ENCODE measurements at regions not wholly inside any gene's neighbourhood (a gene's known extent, or its start where the extent isn't known, plus 50 kb on each side); places are given as distances from the start of the nearest gene placed in this dataset.

- intact Hi-C loops (cut with DNase I; ENCODE audit: low total_unique reads) = no loop called here
- TF ChIP-seq CTCF (IDR thresholded peaks at IDR 0.05) = no peak
- TF ChIP-seq POLR2AphosphoS5 (IDR thresholded peaks at IDR 0.05) = no peak
- no peak for TF ChIP-seq POLR2A (IDR thresholded peaks at IDR 0.05)
- H3K27me3 ChIP-seq = no peaks in the 10 kb centered on the region
Measured at GRCh38 chr5:175102717-175103116, 341.3 kb downstream of the DRD1 start.

GRCh38 chr5:175098301-175098700, 345.7 kb downstream of the DRD1 start:
- no peaks in the 10 kb centered on the region for H3K4me1 ChIP-seq
- no peaks in the 10 kb centered on the region for H3K9me3 ChIP-seq
- TF ChIP-seq POLR2A (IDR thresholded peaks at IDR 0.05) (no peak), CTCF (IDR thresholded peaks at IDR 0.05) (no peak), POLR2AphosphoS5 (IDR thresholded peaks at IDR 0.05) (no peak)
- H3K27me3 ChIP-seq = peaks cover 0 to 8% of the 10 kb centered on the region in 2 donors
- intact Hi-C loops (cut with DNase I; ENCODE audit: low total_unique reads) = no loop called here
- DNase-seq (ENCODE audit: low spot score in 2 of 2) = no peak
- no peak overlapping the region for H3K4me3 ChIP-seq
- no peaks in the 10 kb centered on the region for H3K36me3 ChIP-seq
- no peak overlapping the region for H3K27ac ChIP-seq

More at GRCh38 chr5:175102717-175103116, 341.3 kb downstream of the DRD1 start:
- Histone ChIP-seq H3K4me1 (no peaks in the 10 kb centered on the region), H3K36me3 (no peaks in the 10 kb centered on the region), H3K27ac (no peak overlapping the region), H3K9me3 (no peaks in the 10 kb centered on the region), H3K4me3 (no peak overlapping the region)
- DNase-seq (ENCODE audit: low spot score in 2 of 2) = no peak

GRCh38 chr5:175096469-175097165, 347.4 kb downstream of the DRD1 start:
- Histone ChIP-seq H3K27me3 (peaks cover 0 to 8% of the 10 kb centered on the region in 2 donors), H3K9me3 (no peaks in the 10 kb centered on the region), H3K4me1 (no peaks in the 10 kb centered on the region), H3K36me3 (no peaks in the 10 kb centered on the region), H3K27ac (no peak overlapping the region), H3K4me3 (no peak overlapping the region)
- intact Hi-C loops (cut with DNase I; ENCODE audit: low total_unique reads) = no loop called here
- TF ChIP-seq CTCF (IDR thresholded peaks at IDR 0.05) (no peak), POLR2AphosphoS5 (IDR thresholded peaks at IDR 0.05) (no peak), POLR2A (IDR thresholded peaks at IDR 0.05) (no peak)
- DNase-seq (ENCODE audit: low spot score in 2 of 2) = no peak

- intact Hi-C loops (cut with DNase I; ENCODE audit: low total_unique reads) = no loop called here
- H3K27ac ChIP-seq = no peak overlapping the region
- no peaks in the 10 kb centered on the region for H3K36me3 ChIP-seq
- no peaks in the 10 kb centered on the region for H3K9me3 ChIP-seq
- no peaks in the 10 kb centered on the region for H3K4me1 ChIP-seq
- H3K27me3 ChIP-seq = peaks cover 0 to 8% of the 10 kb centered on the region in 2 donors
- no peak overlapping the region for H3K4me3 ChIP-seq
- DNase-seq (ENCODE audit: low spot score in 2 of 2) = no peak
- TF ChIP-seq POLR2AphosphoS5 (IDR thresholded peaks at IDR 0.05) (no peak), CTCF (IDR thresholded peaks at IDR 0.05) (no peak), POLR2A (IDR thresholded peaks at IDR 0.05) (no peak)
Measured at GRCh38 chr5:175094461-175094860, 349.5 kb downstream of the DRD1 start.

- no peaks in the 10 kb centered on the region for H3K36me3 ChIP-seq
- H3K4me3 ChIP-seq = no peak overlapping the region
- no peaks in the 10 kb centered on the region for H3K4me1 ChIP-seq
- H3K27me3 ChIP-seq = peaks cover 0 to 8% of the 10 kb centered on the region in 2 donors
- H3K27ac ChIP-seq = no peak overlapping the region
- TF ChIP-seq POLR2A (IDR thresholded peaks at IDR 0.05) (no peak), CTCF (IDR thresholded peaks at IDR 0.05) (no peak), POLR2AphosphoS5 (IDR thresholded peaks at IDR 0.05) (no peak)
- intact Hi-C loops (cut with DNase I; ENCODE audit: low total_unique reads) = no loop called here
- DNase-seq (ENCODE audit: low spot score in 2 of 2) = no peak
- no peaks in the 10 kb centered on the region for H3K9me3 ChIP-seq
Measured at GRCh38 chr5:175092691-175093090, 351.3 kb downstream of the DRD1 start.

Measured in breast epithelium (tissue), 4 donors.